RWPE1 (cell line): ENCODE measurements at regions not wholly inside any gene's neighbourhood (a gene's known extent, or its start where the extent isn't known, plus 50 kb on each side); places are given as distances from the start of the nearest gene placed in this dataset.

Experiments
- CTCF ChIA-PET: fragments of 350-600 bp; sonication (Branson Sonifier 250); formaldehyde crosslinking; extraction: SDS; loops from one replicate; lab custom pipeline; 2021; lab: Yijun Ruan, JAX
- POLR2A ChIA-PET: fragments of 400-600 bp; formaldehyde crosslinking; extraction: SDS; loops from one replicate; lab custom pipeline; 2020; ENCODE audit warnings: antibody characterized with exemption; ENCODE audit not compliant: low non-redundant PET; lab: Yijun Ruan, JAX
- DNase-seq: peaks from one replicate; pipeline ENCODE4 v3.0.0; 2012; ENCODE audit warnings: low spot score
- H3K27ac ChIP-seq: fragments of 450-650 bp; 2 replicates; pipeline ENCODE4 v1.5.1; 2017
- CTCF ChIP-seq: fragments of 450-650 bp; conservative IDR thresholded peaks from 2 replicates; pipeline ENCODE4 v1.5.1; 2017; ENCODE audit warnings: low read depth, mild to moderate bottlenecking

- ChIA-PET CTCF (interaction anchor here (0.7 kb wide), 1 partner anchor 899 kb away, joined by 3 read pairs; no protein-coding TSS in a partner anchor), POLR2A (no interaction called here)
These were observed 322.6 kb downstream of the TFEC start for GRCh38 chr7:115708013-115708341.

GRCh38 chr7:115707258-115708012, 323.1 kb downstream of the TFEC start:
- CTCF ChIA-PET = interaction anchor here (0.5 to 0.7 kb wide), 2 partner anchors 479 to 899 kb away, joined by 3 to 6 read pairs; no protein-coding TSS in a partner anchor
- H3K27ac ChIP-seq = no peak overlapping the region
- 0 out of 2 replicates have a peak, but pooled peaks have one; percentile 9 for TF ChIP-seq CTCF
- POLR2A ChIA-PET = no interaction called here
- DNase-seq = peak; percentile 6

More at GRCh38 chr7:115708013-115708341, 322.6 kb downstream of the TFEC start:
- TF ChIP-seq CTCF = no peak
- H3K27ac ChIP-seq = no peak overlapping the region
- DNase-seq = no peak

GRCh38 chr7:115704884-115705283, 325.7 kb downstream of the TFEC start:
- CTCF ChIA-PET = no interaction called here
- TF ChIP-seq CTCF = no peak
- POLR2A ChIA-PET = no interaction called here
- no peak for DNase-seq
- H3K27ac ChIP-seq = no peak overlapping the region

- POLR2A ChIA-PET = no interaction called here
- no peak overlapping the region for H3K27ac ChIP-seq
- no peak for DNase-seq
- no peak for TF ChIP-seq CTCF
- CTCF ChIA-PET = interaction anchor here (0.7 kb wide), 1 partner anchor 1089 kb away, joined by 3 read pairs; no protein-coding TSS in a partner anchor
These were observed 329.4 kb downstream of the TFEC start for GRCh38 chr7:115701141-115701540.

GRCh38 chr7:115694424-115694823, 336.1 kb downstream of the TFEC start:
- ChIA-PET POLR2A (no interaction called here), CTCF (no interaction called here)
- DNase-seq = no peak
- TF ChIP-seq CTCF = no peak
- no peak overlapping the region for H3K27ac ChIP-seq

GRCh38 chr7:115693779-115694178, 336.8 kb downstream of the TFEC start:
- POLR2A ChIA-PET = no interaction called here

More at GRCh38 chr7:115693779-115694178, 336.8 kb downstream of the TFEC start:
- TF ChIP-seq CTCF = no peak
- CTCF ChIA-PET = no interaction called here
- H3K27ac ChIP-seq = no peak overlapping the region
- no peak for DNase-seq
